ENCODE measurements at regions not wholly inside any gene's neighbourhood (a gene's known extent, or its start where the extent isn't known, plus 50 kb on each side); places are given as distances from the start of the nearest gene placed in this dataset.

GRCh38 chr2:562391-563364, 114.5 kb downstream of the TMEM18 start:
- Histone ChIP-seq H3K4me1 (ENCODE audit: control insufficient read depth in 1 of 2, low read depth in 2 of 2) (no peaks in the 10 kb centered on the region), H3K4me3 (no peak overlapping the region), H3K27ac (no peak overlapping the region), H3K9me3 (no peaks in the 10 kb centered on the region), H3K27me3 (replicated peaks; ENCODE audit: insufficient read depth) (no peaks in the 10 kb centered on the region), H3K36me3 (no peaks in the 10 kb centered on the region)
- DNase-seq (ENCODE audit: low spot score), result no peak
- ATAC-seq (ENCODE audit: insufficient number of reproducible peaks, low FRiP score, low read depth), result no peak
- TF ChIP-seq CTCF (IDR thresholded peaks at IDR 0.05), result no peak

GRCh38 chr2:558879-559278, 118.3 kb downstream of the TMEM18 start:
- no peaks in the 10 kb centered on the region for H3K27me3 ChIP-seq (replicated peaks; ENCODE audit: insufficient read depth)

GRCh38 chr2:558302-558642, 118.9 kb downstream of the TMEM18 start:
- Histone ChIP-seq H3K4me1 (ENCODE audit: control insufficient read depth in 1 of 2, low read depth in 2 of 2) (no peaks in the 10 kb centered on the region), H3K36me3 (no peaks in the 10 kb centered on the region), H3K4me3 (peak overlapping the region; percentile 45), H3K9me3 (no peaks in the 10 kb centered on the region), H3K27me3 (replicated peaks; ENCODE audit: insufficient read depth) (no peaks in the 10 kb centered on the region), H3K27ac (no peak overlapping the region)
- DNase-seq (ENCODE audit: low spot score), result no peak
- no peak for TF ChIP-seq CTCF (IDR thresholded peaks at IDR 0.05)
- no peak for ATAC-seq (ENCODE audit: insufficient number of reproducible peaks, low FRiP score, low read depth)

More at GRCh38 chr2:558879-559278, 118.3 kb downstream of the TMEM18 start:
- no peaks in the 10 kb centered on the region for H3K36me3 ChIP-seq
- no peaks in the 10 kb centered on the region for H3K9me3 ChIP-seq
- no peaks in the 10 kb centered on the region for H3K4me1 ChIP-seq (ENCODE audit: control insufficient read depth in 1 of 2, low read depth in 2 of 2)
- TF ChIP-seq CTCF (IDR thresholded peaks at IDR 0.05), result no peak
- no peak overlapping the region for H3K27ac ChIP-seq
- no peak overlapping the region for H3K4me3 ChIP-seq
- ATAC-seq (ENCODE audit: insufficient number of reproducible peaks, low FRiP score, low read depth) (no peak), DNase-seq (ENCODE audit: low spot score) (no peak)

GRCh38 chr2:557635-558301, 119.4 kb downstream of the TMEM18 start:
- H3K9me3 ChIP-seq, result no peaks in the 10 kb centered on the region
- H3K4me1 ChIP-seq (ENCODE audit: control insufficient read depth in 1 of 2, low read depth in 2 of 2), result no peaks in the 10 kb centered on the region
- no peak for ATAC-seq (ENCODE audit: insufficient number of reproducible peaks, low FRiP score, low read depth)
- no peaks in the 10 kb centered on the region for H3K36me3 ChIP-seq
- peak overlapping the region; percentile 45 for H3K4me3 ChIP-seq
- no peak overlapping the region for H3K27ac ChIP-seq
- H3K27me3 ChIP-seq (replicated peaks; ENCODE audit: insufficient read depth), result no peaks in the 10 kb centered on the region
- DNase-seq (ENCODE audit: low spot score), result no peak
- TF ChIP-seq CTCF (IDR thresholded peaks at IDR 0.05), result no peak

- Histone ChIP-seq H3K36me3 (no peaks in the 10 kb centered on the region), H3K27ac (no peak overlapping the region), H3K27me3 (replicated peaks; ENCODE audit: insufficient read depth) (no peaks in the 10 kb centered on the region), H3K4me1 (ENCODE audit: control insufficient read depth in 1 of 2, low read depth in 2 of 2) (no peaks in the 10 kb centered on the region), H3K9me3 (no peaks in the 10 kb centered on the region), H3K4me3 (no peak overlapping the region)
- no peak for DNase-seq (ENCODE audit: low spot score)
- ATAC-seq (ENCODE audit: insufficient number of reproducible peaks, low FRiP score, low read depth), result no peak
- TF ChIP-seq CTCF (IDR thresholded peaks at IDR 0.05), result no peak
These were observed 120.7 kb downstream of the TMEM18 start for GRCh38 chr2:556485-556884.
